OCI-M1 (cell line): ENCODE measurements at regions not wholly inside any gene's neighbourhood (a gene's known extent, or its start where the extent isn't known, plus 50 kb on each side); places are given as distances from the start of the nearest gene placed in this dataset.
A peak's percentile ranks its signal among the peaks of the same experiment; 100 is the strongest.

Experiments used
- DNase-seq: peaks from one replicate; lab custom pipeline; 2025; lab: John Stamatoyannopoulos, UW

DNA sequence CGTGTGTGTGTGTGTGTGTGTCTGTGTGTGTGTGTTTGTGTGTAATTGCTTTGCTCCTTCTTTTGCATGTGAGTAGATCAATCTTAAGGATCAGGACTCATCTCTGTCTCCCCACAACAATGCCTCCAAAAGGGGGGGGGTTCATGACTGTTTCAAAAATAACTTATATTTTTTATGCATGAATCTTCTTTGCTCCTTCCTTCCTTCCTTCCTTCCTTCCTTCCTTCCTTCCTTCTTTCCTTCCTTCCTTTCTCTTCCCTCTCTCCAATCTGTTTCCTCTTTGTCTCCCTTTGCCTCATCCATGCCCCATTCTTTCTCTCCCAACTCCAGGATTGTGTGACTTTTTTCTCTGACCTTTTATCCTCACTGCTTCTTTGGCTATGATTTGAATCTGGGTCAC, 126.4 kb upstream of the OSMR start:
- DNase-seq = no peak

DNA sequence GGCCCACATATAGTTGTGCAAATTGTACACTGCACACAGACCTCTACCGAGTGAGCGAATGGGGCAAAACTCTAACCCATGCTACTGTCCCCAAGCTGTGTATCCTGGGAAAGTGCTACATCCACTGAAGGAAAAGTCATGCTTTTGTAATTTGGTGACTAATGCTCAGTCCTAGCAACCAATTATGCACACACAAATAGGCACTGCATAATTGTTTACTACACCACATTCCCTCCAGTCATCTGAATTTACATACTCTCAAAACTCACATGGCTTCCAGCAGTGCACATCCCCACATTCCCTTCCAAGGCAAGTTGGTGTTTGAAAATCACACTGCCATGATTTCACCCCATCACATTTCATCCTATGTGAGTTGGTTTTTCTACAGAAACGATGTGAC, 125.9 kb upstream of the OSMR start:
- DNase-seq = no peak

DNA sequence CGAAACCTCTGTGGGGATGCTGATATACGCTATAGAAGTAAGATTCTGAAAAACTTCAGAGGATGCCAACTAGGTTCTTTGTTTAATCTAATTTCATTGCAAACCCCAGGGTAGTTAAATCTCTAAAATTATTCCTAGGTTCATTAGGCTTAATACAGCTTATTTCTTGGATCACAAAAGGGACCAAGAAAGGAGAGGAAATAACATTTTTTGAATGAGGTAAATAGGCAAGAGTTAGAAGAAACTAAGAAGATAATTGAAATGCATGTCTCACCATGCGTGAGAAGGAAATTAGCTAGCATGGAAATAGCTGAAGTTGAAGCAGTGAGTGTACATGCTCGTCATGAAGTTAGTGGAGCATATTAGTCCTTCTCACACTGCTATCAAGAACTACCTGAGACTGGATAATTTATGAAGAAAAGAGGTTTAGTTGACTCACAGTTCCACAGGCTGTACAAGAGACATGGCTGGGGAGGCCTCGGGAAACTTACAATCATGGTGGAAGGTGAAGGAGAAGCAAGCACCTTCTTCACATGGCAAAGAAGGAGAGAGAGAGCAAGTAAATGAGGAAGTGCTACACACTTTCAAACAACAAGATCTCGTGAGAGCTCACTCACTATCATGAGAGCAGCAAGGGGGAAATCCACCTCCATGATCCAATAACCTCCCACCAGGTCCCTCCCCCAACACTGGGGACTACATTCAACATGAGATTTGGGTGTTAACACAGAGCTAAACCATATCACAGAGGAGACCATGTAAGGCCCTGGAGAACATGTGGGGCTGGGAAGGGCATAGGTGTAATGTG, 125.1 kb upstream of the OSMR start:
- DNase-seq = peak; percentile 17

DNA sequence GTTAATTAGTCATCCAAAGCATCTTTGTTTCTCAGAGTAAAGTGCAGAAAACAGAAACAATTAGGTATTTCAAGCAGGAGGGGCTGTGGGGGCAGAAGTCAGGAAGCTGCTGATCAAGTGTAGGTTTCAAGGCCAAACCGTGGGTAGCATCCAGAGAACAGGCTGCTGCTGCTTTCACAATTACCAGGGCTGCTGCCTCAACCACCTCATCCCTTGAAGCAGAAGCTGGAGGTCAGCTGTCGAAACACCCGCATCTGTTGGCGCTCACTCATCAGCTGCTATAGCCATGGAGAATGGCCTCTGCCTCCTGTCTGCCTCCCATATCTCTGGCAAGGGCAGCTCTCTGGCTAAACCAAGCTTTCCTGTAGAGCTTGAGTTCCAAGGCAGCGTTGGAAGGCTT, 122.9 kb upstream of the OSMR start:
- DNase-seq = no peak

DNA sequence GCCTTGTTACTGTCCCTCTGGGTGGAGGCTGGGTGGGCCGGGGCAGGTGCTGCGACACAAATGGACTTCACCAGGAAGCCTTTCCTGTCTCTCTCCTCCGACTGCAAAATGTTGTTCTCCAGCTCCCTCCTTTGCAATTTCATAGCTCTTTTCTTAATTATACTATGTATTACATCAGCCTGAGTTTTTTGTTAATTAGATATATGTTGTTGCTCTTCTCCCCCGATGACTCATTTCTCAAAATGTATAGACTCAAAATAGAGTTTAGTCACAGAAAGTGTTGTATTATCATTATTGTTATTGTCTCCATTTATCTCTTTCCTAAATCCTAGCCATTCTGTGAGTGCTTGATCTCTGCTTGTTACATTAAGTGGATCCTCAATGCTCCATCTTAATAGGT, 122.4 kb upstream of the OSMR start:
- DNase-seq = no peak

DNA sequence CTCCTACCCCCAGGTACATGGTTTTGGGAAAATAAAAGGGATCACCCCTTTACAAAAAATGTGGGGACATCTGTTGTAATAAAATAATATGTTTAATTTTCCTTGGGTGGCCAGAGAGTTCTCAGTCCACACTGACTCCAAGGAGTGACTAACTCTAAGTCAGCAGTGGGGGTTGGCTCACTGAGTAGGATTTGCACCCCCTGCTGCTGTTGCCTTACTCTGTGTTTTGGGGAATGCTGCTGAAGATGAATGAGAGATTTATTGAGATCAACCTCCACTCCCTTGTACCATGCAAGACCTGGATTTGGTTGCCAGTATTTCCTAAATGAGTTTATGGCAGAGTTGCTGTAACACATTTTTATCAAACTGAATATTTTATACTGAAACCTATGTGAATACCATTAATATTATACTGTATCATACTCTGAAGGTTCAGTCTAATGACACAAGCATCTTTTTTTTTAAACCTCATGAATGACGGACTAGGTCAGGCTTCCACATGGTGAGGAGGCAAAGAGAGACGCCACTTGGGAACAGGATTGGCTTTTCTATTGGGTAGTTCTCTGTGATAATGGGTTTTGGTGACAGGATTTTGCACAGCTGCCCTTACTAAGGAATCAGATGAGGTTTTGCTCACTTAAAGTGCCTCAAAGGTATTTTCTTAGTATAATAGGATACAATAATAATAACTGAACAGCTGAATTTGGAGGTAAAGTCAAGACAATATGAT, 121.3 kb upstream of the OSMR start:
- DNase-seq = no peak

DNA sequence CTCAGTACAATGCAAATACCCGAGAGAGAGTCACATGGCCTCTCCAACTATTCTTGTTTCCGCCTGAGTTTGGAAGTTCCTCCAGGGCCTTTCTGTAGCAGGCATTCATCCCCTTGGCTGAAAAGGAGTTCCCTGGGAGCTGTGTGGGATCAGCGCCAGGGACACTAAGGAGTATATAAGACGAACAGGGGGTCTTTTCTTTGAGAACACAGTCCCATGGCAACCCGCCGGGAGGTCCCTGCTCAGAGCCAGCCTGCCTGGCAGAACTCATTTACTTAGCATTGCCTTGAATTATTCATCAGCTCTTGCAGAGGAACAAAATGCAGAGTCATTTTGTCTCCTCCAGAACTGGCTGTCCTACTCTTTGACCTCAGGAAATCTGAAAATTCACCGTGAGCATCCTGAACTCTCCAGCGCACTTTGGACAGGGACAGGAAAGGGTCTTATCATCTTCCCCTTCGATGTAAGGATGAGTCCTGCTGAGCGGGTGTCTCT, 120.4 kb upstream of the OSMR start:
- DNase-seq = no peak

DNA sequence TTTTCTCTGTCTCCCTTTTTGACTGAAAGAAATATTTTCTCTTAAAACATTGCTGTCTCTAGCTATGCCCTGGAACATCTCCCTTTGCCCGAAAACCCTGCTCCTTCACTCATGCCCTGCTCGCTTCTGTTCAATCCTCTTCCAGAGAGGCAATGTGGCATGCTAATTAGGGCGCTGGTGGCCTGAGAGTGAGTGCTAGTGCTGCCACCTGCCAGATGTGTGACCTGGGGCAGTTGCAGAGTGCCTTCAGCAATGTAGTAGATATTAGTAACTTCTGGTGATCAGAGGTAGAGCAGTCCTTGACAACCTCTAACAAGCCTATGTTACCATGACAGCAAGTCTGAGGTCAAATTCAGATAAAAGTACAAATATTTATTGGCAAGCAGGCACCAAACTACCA, 119.5 kb upstream of the OSMR start:
- no peak for DNase-seq

DNA sequence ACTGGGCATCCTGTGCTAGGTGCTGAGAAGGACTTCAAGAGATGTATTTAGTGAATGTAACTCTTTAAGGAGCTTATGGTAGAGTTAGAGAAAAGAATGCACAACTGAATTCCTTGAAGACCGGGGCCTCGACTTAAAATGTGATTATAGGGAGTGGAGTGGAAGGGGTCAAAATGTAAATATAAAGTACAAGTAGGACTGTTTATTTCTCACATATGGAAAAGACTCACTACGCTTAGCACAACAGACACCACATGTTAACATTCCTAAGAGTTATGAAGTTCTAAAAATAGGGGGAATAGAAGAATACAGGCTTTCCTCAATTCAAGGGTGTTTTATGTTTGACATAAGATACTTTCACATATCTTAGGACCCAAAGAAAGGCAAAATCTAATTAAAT, 117.8 kb upstream of the OSMR start:
- DNase-seq = no peak

DNA sequence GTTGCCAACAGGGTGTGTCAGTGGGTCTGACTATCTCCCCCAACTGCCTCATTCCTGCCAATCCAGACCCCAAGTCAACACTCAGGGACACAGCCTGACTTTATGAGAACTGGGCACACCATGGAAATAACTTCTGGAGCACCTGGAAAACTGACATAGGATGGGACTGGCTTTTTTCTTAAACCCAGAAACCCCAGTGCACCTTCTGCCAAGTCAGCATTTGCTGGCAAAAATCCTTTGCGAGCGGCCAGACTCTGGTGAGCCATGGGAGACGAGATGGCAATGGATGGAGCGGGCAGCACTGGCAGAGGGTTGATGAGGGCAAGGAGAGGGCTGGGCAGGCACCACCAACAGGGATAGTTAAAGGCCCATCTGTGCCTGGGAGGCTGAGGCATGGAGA, 114.4 kb upstream of the OSMR start:
- no peak for DNase-seq

DNA sequence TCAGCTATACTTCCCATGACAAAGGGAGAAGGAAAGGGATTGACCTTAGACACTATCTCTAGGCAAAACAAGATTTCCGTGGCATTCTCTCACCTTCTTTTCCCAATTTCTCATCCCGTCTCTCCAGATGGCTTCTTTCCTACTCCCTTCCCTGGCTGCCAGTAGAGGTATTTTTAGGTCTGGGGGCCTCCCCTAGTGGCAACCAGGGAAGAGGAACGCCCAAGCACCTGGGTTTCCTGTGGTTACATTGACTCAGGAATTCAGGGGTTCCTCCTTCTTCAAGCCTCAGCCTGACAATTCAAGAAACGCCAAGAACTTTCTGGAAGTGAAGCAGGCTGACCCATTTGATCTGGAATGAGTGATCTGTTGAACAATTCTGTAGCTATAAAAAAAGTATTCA, 111.5 kb upstream of the OSMR start:
- DNase-seq = no peak

DNA sequence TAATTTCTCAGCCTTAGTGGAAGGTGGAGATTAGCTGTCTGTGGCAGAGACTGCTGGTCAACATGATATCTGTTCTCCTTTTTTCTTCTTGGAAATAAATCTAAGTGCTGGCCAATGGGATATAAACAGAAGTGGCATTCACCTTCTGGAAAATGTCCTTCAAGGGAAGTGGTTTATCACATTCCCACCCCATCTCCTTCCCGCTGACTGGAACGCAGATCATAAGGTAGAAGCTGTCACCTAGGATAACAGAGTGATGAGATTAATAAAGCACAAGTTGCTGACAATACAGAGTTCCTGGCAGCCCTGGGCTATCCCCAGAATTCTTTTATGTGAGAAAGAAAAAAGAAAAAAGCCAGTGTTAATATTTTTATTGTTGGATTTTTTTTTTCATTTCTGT, 109.7 kb upstream of the OSMR start:
- no peak for DNase-seq

DNA sequence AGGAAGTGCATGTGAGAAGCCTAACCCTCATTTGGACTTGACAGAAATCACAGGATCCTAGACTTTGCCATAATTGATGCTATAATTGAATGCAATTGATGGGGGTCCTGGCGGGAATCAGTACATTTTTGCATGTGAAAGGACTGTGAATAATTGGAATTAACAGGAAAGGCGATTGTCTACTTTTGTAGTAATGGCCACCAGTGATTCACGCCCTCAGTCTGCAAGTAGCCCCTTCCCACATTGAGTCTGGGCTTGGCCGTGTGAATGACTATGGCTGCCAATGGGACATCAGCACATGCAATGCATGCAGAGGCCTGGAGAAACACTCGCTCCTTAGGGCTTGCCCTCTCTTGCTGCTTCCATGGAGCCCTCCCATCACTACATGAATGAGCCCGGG, 107.8 kb upstream of the OSMR start:
- DNase-seq = no peak

DNA sequence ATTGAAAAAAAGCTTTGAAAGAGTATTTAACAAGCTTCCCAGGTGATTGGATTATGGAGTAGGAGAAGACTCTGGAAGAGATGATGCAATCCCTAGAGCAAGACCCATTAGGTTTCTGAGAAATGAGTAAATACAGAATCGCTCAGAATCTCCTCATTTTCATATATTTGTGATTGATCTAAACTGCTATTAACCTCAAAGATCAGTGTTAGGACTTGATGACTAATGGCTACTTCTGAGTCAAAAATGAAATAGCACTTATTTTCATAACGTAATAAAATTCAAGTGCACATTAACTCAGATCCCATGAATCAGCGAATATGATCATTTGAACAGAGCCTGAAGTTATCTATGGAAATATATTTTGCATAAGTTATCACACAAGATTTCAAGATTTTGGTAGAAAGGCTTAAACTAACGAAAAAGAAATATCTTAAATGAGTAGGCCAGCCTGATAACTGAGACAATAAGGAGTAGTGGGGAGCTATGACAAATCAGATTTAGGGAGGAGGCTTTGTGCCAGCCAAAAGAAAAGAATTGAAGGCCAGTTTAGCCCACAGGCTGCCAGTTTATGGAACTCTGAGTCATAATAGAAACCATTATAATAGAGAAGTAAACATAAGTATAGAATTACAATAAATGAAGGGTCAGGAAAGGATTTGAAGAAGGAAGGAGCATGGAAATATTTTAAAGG, 106.7 kb upstream of the OSMR start:
- no peak for DNase-seq

DNA sequence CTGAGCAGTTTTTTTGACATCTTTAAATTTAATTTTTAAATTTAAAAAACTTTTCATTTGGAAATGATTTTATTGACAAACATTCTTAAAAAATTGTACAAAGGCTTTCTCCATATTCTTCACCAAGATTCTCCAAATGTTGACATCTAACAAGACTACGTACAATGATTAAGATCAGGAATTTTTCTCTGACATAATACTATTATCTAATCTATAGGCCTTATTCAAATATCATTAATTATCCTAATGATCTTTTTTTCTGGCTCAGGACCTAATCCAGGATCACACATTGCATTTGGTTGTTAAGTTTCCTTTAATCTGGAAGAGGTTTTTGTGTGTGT, 106.1 kb upstream of the OSMR start:
- no peak for DNase-seq

DNA sequence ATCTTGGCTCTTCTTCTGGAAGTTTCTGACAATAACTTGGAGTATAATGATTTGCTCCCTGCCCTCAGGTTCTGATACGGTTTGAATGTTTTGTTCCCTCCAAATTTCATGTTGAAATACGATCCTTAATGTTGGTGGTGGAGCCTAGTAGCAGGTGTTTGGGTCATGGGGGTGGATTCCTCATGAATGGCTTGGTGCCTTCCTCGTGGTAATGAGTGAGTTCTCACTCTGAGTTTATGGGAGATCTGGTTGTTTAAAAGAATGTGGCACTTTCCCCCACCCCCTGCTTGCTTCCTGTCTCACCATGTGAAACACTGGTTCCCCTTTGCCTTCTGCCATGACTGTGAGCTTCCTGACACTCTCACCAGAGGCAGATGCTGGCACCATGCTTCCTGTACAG, 103.0 kb upstream of the OSMR start:
- DNase-seq = no peak

DNA sequence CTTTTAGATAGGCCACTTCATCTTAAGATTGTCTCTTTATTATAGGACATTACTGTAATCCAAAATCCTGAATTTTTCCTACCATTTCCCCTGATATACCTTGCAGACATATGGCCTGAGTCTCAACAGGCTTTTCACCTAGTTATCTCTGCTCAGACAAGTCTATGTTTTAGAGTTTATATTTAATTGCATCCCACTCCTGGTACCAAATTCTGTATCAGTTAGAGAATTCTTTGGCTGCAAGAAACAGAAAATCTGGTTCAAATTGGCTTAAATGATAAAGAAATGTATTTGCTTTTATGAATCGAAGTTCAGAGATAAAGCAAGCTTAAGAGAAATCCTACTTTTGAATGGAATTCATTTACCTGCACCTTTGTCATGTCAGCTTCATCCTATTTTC, 102.2 kb upstream of the OSMR start:
- DNase-seq = no peak

DNA sequence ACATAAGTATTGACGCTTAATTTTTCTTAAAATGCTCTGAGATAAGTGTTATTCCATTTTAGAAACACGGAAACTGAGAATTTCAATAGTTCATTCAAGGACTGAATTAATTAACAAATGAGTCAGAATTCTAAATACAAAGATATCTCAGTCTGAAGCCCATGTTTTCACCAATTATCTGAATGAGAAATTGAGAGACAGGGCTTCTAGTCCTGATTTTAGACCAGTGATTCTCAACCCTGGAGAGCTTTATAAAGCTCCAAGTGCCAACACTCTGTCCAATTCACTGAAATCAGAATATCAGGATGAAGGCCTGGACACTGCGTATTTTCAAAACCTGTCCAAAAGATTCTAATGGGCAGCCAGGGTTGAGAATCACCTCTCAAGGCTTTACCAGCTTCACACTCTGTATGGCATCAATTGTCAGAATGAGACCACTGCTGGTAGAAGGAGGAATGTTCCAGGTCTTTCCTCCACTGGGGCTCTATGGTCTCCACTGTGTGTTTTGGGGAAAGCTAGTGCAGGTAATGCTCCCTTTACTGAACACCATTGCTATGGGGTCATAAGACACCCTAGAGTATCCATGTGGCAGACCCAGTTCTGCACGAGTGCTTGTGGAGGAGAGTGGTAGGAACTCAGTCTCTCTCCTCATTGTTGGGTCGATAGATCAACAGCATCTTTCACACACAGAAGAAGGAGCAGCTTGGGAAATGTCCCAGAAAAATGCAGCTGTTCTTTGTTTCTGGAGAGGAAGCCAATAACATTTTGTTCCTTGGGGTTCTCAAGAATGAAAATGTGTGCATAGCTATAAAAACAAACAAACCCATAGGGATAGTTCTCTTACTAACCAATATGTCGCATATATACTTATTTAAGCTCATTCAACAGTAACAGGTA, 99.7 kb upstream of the OSMR start:
- no peak for DNase-seq

DNA sequence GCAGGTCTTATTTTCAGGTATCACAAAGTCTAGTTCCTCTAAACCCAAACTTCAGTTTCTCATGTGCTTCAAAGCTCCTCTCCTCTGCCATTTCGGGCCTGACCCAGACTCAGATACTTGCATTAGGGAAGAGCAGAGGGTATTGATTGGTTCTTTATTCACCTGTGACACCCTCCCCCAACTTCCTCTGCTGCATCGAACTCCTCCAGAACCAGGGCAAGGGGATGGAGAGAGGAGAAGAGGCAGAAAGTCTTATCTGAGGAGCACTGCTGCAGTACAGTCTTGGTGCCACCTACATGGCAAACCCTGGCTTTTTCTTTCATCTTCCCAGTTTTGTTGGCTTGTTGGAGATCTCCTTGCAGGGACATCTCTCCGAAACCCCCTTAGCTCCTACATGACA, 96.0 kb upstream of the OSMR start:
- no peak for DNase-seq

DNA sequence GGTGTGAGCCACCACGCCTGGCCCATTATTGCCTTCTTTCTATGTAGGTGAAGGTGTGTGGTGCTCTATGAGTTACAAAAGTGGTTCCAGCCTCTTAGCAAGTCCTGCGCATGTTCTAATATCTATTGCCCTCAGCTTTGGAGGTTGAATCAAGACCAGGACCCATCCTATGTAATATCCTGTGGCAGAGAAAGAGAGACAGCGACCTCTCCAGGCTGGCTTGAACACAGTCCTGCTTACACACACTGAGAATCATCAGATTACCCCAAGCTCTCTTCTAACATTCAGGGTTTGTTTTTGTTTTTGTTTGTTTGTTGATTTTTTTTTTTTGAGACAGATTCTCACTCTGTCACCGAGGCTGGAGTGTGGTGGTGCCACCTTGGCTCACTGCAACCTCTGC, 94.7 kb upstream of the OSMR start:
- no peak for DNase-seq

DNA sequence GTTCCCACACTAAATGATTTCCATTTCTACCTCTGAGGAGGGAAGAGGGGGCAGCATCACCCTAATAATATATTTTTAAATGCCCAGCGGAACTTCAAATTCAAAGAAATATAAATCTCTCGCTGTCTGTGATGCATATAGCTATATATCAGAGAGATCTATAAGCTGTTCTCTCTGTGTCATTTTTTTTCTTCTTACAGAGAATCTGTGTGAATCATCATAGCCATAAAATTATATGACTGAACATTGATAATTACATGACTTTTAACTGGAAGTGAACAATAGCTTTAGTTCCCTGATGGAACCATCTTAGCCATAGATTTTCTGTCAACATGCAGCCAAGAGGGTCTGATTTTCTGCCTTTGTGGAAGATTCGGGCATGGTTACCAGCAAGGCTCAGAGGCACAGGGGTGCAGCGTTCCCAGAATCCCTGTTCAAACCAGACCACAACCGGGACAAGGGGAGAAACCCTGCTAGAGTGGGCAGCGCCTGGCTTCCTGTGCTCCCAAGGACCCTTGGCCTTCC, 93.7 kb upstream of the OSMR start:
- DNase-seq = no peak

DNA sequence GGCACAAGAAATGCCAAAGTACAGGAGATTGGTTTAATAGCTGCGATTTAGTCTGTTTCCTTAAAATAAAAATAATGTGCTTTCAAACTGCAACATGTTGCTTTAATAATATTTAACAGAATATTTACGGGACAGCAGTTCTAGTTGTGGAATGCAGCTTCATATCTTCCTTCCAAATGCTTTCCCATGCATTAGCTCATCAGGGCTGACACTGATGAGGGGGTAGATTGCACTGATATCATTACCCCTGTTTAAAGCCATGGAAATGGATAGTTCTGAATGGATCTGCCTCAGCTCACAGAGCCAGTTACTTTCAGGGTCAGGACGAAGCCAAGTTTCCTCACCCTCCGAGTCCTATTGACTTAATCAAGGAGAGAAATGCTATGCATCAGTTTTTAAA, 93.2 kb upstream of the OSMR start:
- no peak for DNase-seq
